OCI-LY1 (cell line): ENCODE measurements at regions not wholly inside any gene's neighbourhood (a gene's known extent, or its start where the extent isn't known, plus 50 kb on each side); places are given as distances from the start of the nearest gene placed in this dataset.

Experiments used
- CTCF ChIP-seq: fragments of 200-600 bp; sonication (generic), shearing (Covaris generic); IDR thresholded peaks from 2 replicates; pipeline ENCODE4 v1.5.1; 2017; ENCODE audit warnings: mild to moderate bottlenecking, antibody characterized with exemption, low read length, moderate library complexity, mixed read lengths
- EZH2 ChIP-seq: fragments of 200-600 bp; sonication (generic), shearing (Covaris generic); IDR thresholded peaks from 2 replicates; pipeline ENCODE4 v1.8.0; 2017; ENCODE audit warnings: borderline replicate concordance, mixed run types, mild to moderate bottlenecking, antibody characterized with exemption, low read length, moderate library complexity, mixed read lengths

GRCh38 chr5:17772232-17772631 is 138.0 kb downstream of the TAF11L14 start:
- TF ChIP-seq CTCF (no peak), EZH2 (no peak)
